Left colon (tissue), 2 donors: ENCODE measurements at regions not wholly inside any gene's neighbourhood (a gene's known extent, or its start where the extent isn't known, plus 50 kb on each side); places are given as distances from the start of the nearest gene placed in this dataset.

Source experiments
- ATAC-seq: fragments of 200-7000 bp; cut with Tn5 transposase; one replicate; pipeline ENCODE4 v1.9.1; 2020; ENCODE audit warnings: mild to moderate bottlenecking, moderate library complexity
- DNase-seq, 2 donors: peaks; one replicate each; pipeline ENCODE4 v3.0.0-alpha.2; 2020
- intact Hi-C, 2 donors: fragments of 100-400 bp; cut with DNase I in 1 of 2; cut with micrococcal nuclease in 1 of 2; formaldehyde crosslinking; loops; one replicate each; pipeline versions ENCODE4 v1.11.2 to v1.14.0; 2022; cut with DNase I, micrococcal nuclease
- donor health status: DM: no; HTN: no; CAD: no.
- donor health status: DM: yes; HTN: yes; CAD: no.

DNA sequence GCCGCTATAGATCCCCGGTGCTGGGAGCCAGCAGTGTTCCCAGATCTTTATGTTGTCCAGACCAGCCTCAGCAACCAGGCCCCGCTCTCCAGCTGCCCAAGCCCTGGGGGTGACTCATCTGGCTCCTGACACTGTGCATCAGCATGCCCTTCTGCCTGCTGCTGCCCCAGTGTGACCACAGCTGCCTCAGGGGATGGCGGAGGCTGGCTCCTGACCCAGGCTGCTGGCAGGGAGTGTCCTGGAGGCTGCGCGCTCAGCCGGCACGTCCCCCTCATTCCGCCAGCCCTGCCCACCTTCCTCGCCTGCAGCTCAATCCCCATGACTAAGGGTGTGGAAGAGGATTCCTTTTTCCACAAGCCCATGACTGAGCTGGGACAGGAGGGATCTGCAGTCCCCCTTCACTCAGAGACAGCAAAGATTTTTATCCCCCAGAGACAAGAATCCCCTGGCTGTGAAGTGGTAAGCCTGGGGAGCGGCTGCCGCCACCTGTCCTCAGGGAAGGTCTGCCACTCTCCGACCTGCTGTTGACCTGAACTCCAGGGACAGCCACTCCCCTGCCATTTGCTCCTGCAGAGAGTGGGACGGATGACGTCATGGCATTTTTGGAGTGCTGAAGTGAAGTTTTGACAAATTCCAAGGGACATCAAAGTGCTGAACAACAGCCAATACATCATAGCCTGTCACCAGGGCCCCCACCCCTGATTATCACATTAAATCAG lies 182.8 kb upstream of the BMPER start:
- DNase-seq (no peak), ATAC-seq (no peak)
- intact Hi-C loops = no loop called here

DNA sequence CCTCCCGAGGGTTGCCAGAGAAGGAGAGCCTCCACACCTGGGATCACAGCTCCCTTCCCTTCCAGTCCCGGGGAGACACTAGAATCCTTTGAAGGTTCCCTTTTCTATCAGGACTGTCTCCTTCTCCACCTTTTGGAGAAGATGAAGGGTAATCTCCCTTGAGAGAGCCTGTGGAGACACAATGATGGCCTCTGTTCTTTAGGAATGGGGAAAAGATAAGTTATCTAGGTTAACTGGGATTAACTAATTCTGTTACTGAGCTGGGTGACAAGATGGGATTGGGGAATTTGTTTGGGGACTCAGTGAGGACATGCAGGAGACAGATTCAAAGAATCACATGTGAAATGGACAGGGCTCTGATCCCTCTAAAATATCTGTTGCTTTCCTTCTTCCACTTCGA lies 181.1 kb upstream of the BMPER start:
- no peak for ATAC-seq
- intact Hi-C loops = no loop called here
- no peak for DNase-seq

DNA sequence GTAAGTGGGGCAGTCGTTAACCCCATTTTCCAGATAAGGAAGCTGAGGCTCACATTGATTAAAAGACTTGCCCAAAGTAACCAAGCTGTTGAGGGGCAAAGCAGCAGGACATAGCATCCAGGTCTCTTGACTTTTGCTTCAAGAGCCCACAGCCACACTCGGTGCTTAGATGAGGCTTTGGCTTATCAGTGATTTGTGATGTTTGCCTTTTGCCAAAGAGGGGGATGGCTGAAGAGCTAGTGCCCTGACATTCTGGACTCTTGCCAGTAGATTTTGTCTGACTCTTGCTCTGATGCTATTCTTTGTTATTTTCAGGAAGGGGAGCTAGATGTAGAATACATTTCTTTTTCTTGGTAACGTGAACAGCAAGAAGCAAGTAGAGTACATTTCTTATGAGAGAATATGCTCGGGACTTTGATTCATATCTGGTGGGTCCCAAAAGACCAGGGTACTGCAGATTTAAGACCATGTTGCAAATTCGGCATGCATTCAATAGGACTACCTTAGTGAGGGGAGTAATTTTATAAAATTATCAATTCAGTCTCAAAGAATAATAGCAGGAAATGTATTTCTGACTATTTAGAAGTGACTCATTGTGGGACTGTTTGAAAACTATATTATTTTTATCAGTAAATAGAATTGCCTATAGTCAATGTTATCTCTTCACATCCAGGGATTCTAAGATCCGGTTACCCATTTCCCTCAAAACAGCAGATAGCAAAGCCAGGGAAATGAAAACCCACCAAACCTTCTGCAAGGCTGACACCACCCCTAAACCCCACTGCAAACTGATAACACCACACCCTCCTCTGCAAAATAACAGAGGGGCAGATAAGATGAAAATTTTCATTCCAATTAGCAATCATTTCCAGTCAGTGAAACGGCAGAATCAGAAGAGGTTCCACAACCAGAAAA lies 180.0 kb upstream of the BMPER start:
- intact Hi-C loops = no loop called here
- DNase-seq = no peak
- no peak for ATAC-seq

DNA sequence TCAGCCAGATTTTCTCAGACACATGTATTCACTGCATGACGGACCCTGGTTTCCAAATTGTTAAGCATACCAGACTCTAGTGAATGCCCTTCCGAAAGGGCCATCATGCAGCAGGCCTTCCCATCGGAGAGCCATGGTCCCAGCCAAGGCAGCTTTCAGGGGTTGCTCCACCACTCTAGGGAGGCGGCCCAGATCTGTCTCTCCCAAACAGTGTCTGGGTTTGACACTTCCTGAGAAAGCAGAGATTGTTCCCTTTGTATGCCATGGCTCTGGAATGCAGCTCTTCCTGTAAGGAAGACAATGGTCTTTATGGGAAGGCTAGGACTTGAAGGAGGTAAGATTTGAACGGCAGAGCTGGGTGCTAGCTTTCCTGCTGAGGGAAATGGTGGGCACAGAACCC lies 178.8 kb upstream of the BMPER start:
- no peak for DNase-seq
- no peak for ATAC-seq
- intact Hi-C loops = no loop called here

DNA sequence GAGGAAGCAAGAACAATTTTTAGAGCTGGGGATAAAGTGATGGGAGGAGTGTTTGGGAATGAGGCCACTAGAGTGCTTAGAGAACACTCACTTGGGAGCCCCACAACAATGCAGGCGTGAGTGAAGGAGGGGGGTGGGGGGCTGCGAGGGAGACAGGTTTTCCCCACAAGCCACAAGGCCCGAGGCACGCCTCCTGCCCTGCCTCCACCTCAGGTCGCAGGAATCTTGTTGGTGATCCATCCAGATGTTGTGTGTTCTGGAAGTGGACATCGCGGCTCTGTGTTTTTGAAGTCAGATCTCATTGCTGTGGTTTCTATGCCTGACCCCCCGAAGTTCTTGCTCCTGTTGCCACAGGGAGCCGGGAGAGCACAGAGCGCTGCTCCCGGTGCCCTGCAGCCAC lies 178.0 kb upstream of the BMPER start:
- no peak for ATAC-seq
- no peak for DNase-seq
- intact Hi-C loops = no loop called here

DNA sequence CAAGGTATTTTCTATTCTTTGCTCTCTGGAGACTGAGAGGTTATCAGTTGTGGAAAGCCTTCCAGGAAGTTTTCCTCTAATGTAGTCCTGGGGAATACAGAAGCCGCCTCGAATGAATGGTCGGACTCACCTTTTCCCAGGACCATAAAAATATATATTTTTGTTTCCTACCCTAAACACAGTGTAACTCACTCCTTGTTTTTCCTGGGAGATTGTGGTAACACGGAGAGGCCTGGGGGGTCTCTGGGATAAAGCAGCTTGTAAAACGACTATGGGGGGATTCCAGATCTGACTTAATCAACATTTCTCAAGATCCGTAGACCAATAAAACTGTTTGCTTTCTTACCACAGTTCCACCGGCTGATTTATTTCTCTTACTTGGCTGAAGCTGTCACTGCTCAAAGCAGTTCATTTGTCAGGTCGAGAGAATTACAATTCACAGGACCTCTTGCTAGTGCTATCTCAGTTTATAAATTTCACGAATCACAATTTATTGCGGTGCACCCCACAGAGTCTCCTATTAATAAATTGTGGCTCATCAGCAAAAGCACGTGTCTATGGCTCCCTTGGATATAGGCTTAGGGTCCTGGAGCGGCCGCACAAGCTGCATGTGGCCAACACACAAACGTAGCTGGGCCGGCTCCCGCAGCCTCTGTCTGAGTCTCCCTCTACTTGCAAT lies 176.3 kb upstream of the BMPER start:
- intact Hi-C loops = no loop called here

DNA sequence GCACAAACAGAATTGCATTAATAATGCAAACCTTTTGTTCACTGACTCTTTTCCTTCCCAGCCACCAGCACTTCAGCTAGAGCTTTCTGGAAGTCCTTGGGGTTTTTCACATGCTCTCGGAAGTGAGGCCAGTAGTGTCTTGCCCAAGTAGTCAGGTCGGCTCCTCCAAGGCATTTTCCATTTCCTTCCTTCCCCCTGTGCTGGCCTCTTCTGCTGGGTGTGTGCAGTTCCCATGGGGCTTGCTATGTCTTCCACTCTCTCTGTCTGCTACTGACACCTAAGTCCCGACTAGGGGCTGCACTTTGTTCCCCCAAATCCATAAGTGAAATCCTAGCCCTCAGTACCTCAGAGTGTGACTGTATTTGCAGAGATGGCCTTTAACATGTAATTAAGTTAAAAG lies 175.6 kb upstream of the BMPER start:
- DNase-seq (no peak), ATAC-seq (no peak)
- intact Hi-C loops = no loop called here

More for the DNA sequence above, 176.3 kb upstream of the BMPER start:
- ATAC-seq (peak; percentile 73), DNase-seq (no peak)

DNA sequence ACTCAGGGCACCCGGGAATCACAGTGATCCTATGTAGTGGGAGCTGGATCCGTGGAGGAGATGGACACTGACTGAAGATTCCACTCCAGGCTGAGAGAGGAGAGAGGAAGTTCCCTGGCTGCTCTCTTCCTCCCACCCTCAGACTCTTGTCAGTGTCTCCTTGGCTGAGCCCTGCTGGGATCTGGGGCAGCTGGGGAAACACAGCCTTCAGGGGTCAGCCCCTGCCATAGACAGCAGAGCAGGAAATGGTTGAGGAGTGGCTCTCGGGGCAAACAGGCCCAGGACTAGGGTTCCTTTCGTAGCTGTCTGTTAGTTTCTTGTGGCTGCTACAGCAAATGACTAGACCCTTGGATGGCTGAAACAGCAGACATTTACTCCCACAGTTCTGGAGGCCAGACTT lies 174.4 kb upstream of the BMPER start:
- ATAC-seq = no peak
- intact Hi-C loops = no loop called here
- DNase-seq = no peak

DNA sequence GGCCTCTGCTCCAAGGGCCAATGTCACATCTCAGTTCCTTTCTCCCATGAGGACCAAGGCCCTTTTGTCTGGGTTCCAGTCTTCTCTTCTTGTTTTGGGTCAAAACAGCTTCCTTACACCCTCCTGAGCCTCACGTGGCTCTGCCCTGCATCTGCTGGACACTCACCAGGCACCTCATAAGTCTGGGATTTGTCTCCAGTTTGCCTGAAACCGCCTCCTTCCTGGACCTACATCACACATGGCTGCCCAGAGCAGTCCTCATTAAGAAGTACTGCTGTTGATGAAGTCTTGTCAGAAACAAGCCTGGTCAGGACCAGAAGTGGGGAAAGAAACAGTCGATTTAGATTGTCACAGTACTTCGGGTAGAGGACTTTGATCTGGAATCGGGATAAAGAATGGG lies 173.4 kb upstream of the BMPER start:
- ATAC-seq (no peak), DNase-seq (no peak)
- intact Hi-C loops = no loop called here

DNA sequence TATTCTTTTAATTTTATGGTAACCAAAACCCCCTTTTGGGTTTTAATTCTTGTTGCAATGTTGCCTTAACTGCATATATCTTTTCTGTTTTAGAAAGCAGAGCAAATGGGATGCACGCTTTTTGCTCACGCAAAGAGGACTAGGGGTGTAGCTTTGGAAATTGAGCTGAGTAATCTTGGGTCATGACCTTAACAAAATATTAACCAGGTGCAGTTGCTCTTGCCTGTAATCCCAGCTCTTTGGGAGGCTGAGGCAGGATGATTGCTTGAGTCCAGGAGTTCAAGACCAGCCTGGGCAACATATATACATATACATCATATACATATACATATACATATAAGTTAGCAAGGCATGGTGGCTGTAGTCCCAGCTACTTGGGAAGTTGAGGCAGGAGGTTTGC lies 172.9 kb upstream of the BMPER start:
- intact Hi-C loops = no loop called here
- no peak for DNase-seq
- ATAC-seq = no peak

DNA sequence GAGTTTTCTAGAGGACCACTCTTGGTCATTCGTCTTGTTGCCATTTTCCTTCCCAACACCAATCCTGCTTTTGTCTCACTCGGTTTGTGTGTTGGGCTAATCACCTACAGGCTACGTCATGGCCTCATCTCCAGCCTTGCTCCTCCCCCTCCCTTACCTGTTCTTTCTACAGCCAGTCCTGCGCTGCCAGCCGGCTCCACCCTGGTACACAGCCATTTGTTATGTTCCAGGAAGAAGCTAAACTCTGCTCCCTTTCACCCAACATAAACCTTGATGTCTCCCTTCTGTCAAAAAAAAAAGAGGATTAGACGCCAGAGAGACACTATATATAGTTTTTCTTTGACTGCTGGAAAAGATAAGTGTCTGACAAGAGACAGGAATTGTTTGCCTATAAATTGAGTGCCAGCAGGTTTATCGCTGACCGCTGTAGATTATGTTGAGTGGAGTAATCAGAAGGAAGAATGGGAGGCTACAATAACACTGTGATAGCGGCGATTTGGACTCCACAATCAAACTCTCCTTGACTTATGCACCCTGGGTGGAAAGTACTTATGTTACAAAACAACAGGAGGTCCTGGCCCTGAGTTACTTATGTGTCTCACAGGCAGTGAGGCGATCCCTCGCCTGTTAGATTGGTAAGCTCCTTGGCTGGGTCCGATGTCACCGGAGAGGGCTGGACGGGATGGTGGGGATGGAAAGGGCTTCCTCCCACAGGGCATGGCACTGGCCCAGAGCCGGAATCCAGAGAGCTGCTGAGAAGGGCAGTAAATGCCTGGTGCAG lies 171.3 kb upstream of the BMPER start:
- intact Hi-C loops = no loop called here
- peak; percentile 98 for ATAC-seq
- peak; percentile 80 to 90 for DNase-seq

DNA sequence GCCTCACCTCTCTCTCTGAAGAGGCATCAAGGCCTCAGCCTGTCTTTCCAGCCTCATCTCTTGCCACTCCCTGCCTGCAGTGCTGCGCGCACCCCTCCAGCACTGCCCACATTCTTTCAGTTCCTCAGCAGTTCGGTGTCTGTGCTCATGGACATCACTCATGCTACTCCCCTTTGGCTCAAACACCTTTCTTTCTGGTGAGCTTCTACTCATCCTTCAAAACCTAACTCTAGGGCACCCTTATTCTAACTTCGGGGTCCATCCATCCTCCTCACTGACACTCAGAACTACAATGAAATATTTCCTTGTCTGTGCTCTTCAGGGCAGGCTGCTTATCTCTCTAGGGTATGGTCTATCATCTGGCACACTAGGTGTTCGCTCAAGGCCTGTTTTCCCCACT lies 169.9 kb upstream of the BMPER start:
- no peak for DNase-seq
- intact Hi-C loops = no loop called here
- ATAC-seq = no peak

DNA sequence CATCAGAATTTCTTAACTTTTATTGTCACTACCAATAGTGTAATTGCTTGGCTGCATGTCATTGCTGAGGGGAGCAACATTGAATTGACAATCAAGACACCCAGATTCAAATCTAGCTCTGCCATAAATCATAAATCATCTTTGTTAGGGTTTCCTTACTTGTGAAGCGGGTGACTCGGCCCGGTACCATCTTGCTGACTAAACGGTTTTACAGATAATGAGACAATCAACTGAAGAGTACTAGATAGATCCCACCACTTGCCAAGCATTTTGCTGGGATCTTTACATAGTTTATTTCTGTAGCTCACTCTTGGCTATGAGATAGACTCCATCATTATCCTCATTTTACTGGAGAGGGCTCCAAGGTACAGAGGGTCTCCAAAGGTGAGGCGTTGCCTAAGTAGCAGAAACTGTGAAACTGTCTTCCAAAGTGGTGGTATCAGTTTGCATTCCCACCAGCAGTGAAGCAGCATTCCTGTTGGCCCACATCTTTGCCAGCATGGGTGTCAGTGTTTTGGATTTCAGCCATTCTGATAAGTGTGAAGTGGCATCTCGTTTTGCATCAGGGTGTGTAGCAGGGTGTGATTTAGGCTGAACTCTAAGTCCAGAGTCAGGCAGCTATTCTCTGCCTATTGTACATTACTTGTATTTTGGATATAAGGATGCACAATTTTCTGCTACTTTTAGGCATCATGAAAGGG lies 168.7 kb upstream of the BMPER start:
- intact Hi-C loops = no loop called here
- DNase-seq (no peak), ATAC-seq (no peak)

DNA sequence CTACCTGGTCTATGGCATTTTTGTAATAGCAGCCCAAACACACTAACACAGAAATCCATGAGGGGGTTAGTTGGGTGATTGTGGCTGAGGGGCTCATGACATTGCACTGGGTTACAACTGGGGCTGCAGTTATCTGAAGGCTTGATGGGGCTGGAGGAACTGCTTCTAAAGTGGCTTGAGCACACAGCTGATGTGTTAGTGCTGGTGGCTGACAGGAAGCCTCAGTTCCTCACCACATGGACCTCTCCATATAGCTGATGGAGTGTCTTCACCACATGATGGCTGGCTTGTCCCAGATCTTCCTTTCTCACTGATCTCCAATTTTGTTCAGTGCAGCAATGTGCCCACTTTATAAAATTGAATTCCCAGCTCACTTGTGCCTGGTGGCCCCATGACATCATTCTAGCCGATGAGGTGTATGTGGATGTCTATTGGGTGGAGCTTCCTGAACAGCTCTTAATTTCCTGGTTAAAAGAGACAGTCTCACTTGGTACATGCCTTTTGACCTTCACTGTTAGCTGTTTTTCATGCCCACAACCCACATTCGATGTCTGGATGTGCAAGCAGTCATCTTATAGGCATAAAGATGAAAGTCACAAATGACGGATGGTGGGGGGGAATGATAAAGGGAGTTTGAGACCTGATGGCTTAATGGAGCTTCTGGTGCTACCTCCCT lies 166.9 kb upstream of the BMPER start:
- ATAC-seq (no peak), DNase-seq (no peak)
- intact Hi-C loops = no loop called here

DNA sequence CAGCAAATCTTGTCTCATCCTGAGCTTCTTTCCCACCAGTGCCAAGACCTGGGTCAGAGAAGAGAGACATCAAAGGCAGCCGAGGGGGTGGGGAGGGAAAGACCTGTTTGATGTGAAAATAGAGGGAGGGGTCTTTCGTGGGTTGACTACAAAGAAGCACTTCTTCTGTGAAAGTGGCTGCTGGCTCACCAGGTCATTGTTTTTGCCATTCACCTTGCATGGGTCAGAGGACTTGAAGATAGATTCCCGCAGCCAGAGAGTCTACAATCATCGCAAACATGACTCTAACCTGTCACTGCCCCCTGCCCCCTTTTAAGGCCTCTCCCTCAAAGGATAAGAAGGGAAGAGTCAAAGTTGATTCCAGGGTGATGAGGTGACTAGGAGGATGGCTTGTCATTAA lies 166.1 kb upstream of the BMPER start:
- no peak for DNase-seq
- ATAC-seq = no peak
- intact Hi-C loops = no loop called here

DNA sequence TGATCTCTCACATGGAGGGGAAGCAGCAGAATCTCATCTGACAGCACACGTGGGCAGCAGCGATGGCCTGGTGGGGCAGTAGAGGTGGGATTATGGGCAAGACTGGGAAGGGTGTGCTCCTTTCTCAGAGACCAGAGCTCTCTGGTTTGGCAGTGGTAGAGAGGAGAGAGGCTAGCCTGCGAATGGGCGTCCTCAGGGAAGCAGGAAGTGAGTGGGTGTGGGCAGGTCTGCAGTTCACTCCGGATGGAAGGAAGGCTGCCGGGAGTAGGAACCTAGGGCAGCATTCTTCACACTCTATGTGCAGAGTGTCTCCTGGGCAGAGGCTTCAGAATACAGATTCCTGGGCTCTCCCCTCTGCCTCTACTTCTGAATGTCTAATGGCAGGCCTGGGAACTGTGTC lies 162.8 kb upstream of the BMPER start:
- DNase-seq (no peak), ATAC-seq (peak; percentile 81)
- intact Hi-C loops = loop anchor here in 1 of 2 donors (10.0 kb wide), 1 partner anchor 498 kb away; no protein-coding TSS in a partner anchor

DNA sequence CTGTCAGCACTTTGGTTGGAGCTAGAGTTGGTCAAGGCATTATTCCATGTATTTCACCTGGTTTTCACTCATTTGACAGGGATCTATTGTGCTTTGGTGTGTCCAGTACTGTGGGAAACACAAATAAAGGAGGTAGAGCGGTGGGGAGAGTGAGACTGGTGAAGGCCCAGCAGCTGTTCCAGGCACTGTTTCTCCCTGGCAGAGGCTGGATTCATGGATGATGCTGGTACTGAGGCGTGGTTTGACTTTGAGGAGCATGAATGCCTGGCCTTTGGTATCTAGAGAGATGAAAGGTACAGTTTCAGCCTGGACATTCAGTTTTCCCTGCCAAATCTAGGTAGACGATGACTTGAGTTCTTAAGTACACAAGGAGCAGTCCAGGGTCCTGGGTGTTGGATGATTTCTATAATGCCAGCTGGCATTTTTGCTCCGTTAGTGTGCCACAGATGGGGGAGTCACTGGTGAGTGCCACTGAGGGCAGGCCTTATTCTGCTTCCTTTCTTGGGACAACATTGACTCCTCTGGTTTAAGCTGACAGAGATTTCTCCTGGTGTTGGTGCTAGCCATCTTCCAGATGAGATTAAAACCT lies 162.2 kb upstream of the BMPER start:
- intact Hi-C loops = loop anchor here in 1 of 2 donors (10.0 kb wide), 1 partner anchor 498 kb away; no protein-coding TSS in a partner anchor
- no peak for DNase-seq
- no peak for ATAC-seq
